ENCODE measurements at regions not wholly inside any gene's neighbourhood (a gene's known extent, or its start where the extent isn't known, plus 50 kb on each side); places are given as distances from the start of the nearest gene placed in this dataset.
"Not testable (repeated sequence)": the region's sequence is repeated elsewhere in the genome, so short reads cannot be mapped to it uniquely, and the experiment has no call there.

- DNase-seq (ENCODE audit: low read depth) = no peak
Measured at GRCh38 chr17:33902901-33903449, 352.1 kb upstream of the CCL2 start.

DNA sequence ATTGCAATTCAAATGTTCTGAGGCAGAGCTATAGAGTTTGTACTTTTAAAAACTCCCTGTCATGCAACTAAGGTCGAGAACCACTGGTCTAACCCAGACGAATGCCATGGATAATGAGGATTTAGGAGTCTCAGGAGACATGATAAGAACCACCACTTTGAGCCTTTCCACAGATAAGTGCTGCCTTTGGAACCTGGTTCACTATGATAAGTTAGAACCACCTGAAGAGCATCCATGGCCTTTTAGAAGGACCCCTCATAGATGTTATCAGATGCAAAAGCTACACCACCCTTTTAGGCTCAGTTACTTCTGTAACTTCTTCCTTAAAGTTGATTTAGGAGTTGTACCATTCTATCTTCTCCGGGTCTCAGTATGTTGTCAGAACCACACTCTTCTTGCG is 350.6 kb upstream of the CCL2 start:
- no peak for DNase-seq (ENCODE audit: low read depth)

- DNase-seq (ENCODE audit: low read depth) = no peak
Measured at GRCh38 chr17:33905338-33905800, 349.7 kb upstream of the CCL2 start.

GRCh38 chr17:33908363-33909064 is 346.6 kb upstream of the CCL2 start:
- DNase-seq (ENCODE audit: low read depth) = no peak

DNA sequence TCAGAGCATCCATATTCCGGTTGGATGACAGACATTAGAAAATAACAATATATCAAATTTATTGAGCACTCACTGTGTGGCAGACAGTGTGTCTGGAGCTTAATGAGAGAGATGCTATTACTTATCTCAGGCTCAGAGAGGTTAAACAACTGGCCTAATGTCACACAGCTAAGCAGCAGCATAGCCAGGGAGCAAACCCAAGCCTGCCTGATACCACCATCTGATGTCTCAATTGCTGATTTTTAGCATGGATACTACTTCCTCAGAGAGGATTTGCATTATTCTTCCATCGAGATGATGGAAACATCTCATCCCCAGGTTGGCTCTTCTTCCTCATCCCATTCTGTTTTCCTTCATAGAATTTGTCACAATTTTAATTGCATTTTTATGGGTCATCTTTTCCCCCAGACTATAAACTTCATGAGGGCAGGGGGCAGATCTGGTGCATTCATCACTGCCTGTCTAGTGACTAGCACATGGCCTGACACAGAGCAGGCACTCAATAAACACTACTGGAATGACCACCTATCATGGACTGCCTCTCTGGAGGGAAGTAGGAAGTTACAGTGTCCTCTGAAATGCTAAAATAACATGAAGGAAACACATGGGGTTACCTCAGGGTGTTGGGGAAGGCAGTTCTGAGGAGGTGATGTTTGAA is 344.8 kb upstream of the CCL2 start:
- no peak for DNase-seq (ENCODE audit: low read depth)

DNA sequence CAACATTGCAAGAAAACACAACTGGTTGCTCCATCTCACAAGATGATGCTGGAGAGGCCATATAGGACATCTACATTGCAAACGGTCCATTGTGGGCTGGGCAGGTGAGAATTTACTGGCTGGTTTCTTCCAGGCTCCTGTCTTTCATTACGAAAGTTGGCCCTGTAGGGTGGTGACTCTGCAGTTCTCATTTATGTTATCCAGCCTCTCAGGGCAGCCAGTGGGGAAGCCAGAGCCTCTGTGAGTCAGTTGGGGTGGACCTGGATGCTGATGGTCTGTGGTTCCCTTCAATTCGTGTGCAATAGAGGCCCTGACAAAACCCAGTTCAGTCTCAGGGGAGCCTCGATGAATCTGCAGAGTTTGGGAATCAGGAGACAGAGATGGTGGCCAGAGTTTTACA is 341.0 kb upstream of the CCL2 start:
- no peak for DNase-seq (ENCODE audit: low read depth)

- no peak for DNase-seq (ENCODE audit: low read depth)
Measured at GRCh38 chr17:33922971-33923370, 332.1 kb upstream of the CCL2 start.

DNA sequence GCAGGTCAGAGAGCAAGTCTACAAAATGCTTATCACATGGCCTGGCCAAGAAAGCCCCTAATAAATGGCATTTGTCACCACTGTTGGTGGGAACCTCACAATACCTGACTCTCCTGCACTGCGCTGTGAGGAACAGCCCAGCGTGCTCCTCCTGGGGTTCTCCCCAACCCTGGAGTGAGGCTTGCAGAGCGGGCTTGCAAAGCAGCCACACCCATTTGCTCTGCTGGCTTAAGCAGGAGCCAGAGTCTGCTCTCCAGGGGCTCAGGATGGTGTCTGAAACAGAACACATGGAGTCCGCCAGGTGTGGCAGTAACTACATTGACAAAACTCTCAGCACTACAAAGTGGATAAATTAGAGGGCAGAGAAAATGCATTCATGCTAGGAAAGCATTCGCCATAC is 331.0 kb upstream of the CCL2 start:
- DNase-seq (ENCODE audit: low read depth) = no peak

- no peak for DNase-seq (ENCODE audit: low read depth)
Measured at GRCh38 chr17:33925649-33926048, 329.4 kb upstream of the CCL2 start.

DNA sequence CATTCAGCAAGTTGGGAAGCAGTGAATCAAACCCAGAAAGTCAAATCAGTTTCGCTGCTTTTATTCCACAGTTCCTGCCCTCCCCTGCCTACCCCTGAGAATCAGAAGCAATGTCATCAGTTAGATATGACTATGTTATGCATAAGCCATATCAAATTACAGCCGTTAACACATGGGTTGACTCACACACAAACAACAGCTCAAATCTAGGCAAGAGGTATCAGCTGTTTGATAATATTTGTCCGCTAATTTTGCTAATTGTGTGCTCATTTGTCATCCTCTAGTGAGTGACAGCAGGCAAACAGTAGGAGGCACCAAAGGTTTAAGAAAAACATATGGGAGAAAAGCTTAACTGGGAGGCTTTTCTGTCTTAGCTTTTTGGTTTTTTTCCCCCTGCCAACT is 327.4 kb upstream of the CCL2 start:
- DNase-seq (ENCODE audit: low read depth) = no peak

DNA sequence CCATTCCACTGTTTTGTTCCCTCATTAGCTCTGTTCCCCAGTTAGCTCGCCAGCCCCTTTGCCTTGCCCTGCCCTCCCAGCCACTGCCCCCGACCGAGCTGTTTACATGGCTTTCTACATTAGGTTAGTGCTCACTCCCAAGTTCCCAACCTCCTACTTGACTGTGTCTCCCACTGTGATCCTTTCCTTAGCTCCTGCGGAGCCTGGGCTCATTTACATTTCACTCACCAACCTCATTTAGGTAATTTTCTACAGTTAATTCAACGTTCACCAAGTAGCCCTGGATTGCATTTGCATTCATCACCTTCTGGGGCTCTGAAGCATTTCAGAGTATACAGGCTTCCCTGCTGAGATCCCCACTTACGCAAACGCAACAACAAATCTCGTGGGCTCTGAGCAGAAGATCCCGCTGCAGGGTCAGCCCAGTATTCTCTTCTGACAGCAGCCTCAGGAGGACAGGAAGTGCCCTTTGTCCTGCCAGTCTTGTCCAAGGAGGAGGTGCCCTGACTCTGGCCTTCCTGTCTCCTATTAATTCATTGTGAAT is 325.8 kb upstream of the CCL2 start:
- DNase-seq (ENCODE audit: low read depth) = no peak

GRCh38 chr17:33931148-33931814 is 323.8 kb upstream of the CCL2 start:
- not testable (repeated sequence) for DNase-seq (ENCODE audit: low read depth)

GRCh38 chr17:33932996-33933395 is 322.1 kb upstream of the CCL2 start:
- no peak for DNase-seq (ENCODE audit: low read depth)

DNA sequence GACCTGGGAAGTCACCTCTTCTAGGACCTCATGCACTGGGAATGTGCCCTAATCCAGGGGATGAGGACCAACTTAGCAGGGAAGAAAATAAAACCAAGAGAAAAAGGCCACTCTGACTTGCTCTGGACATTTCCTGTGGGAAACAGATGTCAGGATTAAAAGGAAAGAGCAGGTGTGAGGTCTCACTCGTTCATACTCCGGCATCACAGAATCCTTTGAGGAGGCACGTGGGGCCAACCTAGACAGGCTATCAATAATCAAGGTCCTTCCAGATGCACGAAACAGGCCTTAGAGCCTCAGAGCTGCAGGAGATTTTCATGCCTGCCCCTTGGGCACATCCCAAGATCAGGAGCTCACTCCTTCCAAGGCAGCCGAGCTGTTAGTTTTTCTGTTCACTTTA is 321.5 kb upstream of the CCL2 start:
- DNase-seq (ENCODE audit: low read depth) = no peak

- DNase-seq (ENCODE audit: low read depth) = no peak
Measured at GRCh38 chr17:33934696-33935095, 320.4 kb upstream of the CCL2 start.

- DNase-seq (ENCODE audit: low read depth) = no peak
Measured at GRCh38 chr17:33935822-33936221, 319.3 kb upstream of the CCL2 start.

GRCh38 chr17:33936764-33937163 is 318.3 kb upstream of the CCL2 start:
- DNase-seq (ENCODE audit: low read depth) = no peak

DNA sequence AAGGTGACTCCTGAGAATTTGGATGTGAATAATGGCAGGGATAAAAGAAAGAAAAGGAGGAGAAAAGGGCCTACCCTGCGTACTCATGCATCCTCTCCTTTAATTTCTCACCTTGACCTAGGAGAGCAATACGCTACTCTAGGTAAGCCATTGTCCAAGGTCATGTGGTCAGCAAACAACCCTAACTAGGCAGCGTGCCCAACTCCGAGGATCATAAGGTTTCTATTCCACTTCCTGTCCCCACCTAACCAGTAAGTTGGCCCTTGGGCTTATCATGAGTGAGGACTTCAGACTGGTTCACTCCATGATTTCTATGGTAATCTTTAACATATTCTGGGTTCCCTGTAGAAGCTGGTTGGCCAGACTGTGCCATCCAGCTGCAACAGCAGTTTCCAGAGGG is 315.1 kb upstream of the CCL2 start:
- no peak for DNase-seq (ENCODE audit: low read depth)

DNA sequence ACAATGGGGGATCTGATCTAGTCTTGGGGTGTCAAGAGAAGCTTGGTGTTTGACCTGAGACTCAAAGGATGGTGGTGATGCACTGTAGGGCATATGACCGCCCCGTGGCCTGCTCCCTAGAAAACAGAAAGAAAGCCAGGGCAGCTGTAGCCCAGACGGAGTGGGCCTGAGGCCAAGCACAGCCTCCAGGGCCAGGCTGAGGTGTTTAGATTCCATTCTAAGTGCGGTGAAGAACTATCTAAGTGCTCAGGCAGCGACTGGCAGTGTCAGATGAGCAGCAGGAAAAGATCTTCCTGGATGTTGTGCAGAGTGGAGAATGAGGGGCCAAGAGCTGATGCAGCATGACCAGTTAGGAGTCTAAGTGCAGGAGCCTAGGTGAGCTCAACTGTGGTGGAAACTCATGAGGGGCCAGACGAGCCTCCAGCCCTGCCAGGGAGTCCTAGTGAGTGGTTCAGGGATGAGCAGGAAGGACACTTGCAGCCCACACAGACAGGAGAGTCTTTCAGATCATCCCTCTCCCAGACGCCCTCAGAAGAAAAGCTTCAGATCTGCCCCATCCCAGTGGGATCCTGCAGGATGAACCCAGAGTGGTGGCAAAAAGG is 314.2 kb upstream of the CCL2 start:
- no peak for DNase-seq (ENCODE audit: low read depth)

- DNase-seq (ENCODE audit: low read depth) = no peak
Measured at GRCh38 chr17:33941744-33942143, 313.3 kb upstream of the CCL2 start.

- no peak for DNase-seq (ENCODE audit: low read depth)
Measured at GRCh38 chr17:33942414-33942813, 312.7 kb upstream of the CCL2 start.

DNA sequence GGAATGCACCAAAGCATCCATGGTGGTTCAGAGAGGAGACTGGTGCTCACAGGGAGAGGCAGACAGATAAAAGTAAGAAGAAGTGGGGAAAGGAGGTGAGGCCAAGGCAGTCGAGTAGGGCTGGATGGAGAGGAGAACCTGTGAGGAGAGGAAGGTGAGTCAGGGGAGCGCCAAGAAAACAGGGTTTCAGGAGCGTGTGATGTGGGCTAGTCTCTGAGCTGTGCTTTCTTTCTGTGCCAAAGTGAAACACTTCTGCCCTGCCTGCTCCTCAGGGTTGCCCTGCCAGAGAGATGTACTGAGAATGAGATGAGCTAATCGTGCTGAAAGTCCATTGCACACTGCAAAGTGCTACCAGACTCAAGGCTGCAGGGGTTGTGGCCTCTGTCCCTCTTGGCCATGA is 310.7 kb upstream of the CCL2 start:
- DNase-seq (ENCODE audit: low read depth) = no peak
